GM18502 (cell line): ENCODE measurements at regions not wholly inside any gene's neighbourhood (a gene's known extent, or its start where the extent isn't known, plus 50 kb on each side); places are given as distances from the start of the nearest gene placed in this dataset.
"Not testable (repeated sequence)": the region's sequence is repeated elsewhere in the genome, so short reads cannot be mapped to it uniquely, and the experiment has no call there.

Experiments
- ATAC-seq: cut with Tn5 transposase; IDR thresholded peaks from one replicate; pipeline ENCODE4 v1.9.1; 2021; ENCODE audit warnings: mild to moderate bottlenecking; ENCODE audit not compliant: unreplicated experiment, poor library complexity

DNA sequence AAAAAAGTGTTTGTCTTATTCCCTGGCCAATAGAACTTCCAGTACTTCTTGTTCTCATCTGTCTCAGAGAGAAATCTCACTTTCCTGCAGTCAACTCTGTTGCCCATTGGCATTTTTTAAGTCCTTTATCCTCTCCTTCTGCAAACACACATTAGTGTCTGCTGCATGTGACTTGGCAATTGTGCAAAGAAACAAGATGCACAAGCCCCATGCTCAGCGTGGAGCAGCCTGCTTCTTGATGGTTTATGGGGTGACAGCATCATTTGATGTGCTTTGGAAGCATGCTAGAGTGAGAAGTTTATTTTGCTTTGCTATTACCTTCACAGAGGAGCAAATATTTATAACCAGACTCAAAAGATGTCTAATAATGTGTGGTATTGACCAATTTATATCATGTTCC is 238.2 kb downstream of the FAT3 start:
- no peak for ATAC-seq

DNA sequence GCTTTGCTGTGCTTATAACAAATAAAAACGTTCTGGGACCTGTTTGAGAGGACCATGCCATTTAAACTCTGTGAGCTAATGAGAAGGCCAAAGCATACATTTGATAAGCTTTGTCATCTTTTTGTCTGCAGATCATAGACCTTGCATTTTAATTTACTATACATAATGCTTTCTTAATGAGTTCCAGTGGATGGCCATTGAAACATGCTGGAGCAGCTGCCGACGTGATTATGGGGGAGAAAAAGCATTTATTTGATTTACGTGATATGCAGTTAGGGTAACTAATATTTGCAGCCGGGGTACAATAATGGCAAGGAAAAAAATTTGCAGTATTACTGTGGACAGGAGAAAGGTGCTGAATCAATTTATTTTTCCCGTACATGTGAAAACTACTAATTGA is 240.2 kb downstream of the FAT3 start:
- no peak for ATAC-seq

DNA sequence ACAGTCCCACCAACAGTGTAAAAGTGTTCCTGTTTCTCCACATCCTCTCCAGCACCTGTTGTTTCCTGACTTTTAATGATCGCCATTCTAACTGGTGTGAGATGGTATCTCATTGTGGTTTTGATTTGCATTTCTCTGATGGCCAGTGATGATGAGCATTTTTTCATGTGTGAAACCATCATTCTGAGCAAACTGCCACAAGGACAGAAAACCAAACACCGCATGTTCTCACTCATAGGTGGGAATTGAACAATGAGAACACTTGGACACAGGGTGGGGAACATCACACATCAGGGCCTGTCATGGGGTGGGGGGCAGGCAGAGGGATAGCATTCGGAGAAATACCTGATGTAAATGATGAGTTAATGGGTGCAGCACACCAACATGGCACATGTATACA is 240.8 kb downstream of the FAT3 start:
- not testable (repeated sequence) for ATAC-seq

DNA sequence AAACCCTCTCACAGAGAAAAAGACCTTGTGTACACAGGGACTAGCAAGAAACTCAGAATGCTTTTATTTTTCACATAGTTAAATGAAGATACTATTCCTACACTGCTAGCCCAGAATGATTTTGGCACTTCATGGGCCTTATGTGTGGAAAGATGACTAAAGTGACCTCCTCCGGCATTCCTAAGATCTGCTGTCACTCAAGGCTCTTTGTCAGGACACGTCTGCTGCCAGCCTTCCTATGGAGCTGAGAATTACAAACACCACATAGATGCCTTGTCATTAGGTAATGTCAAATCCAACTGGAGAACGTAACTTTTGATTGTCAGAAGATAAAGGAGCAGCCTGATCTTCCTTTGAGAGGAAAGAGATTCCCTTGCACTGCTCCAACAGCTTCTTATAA is 249.1 kb downstream of the FAT3 start:
- ATAC-seq: no peak

DNA sequence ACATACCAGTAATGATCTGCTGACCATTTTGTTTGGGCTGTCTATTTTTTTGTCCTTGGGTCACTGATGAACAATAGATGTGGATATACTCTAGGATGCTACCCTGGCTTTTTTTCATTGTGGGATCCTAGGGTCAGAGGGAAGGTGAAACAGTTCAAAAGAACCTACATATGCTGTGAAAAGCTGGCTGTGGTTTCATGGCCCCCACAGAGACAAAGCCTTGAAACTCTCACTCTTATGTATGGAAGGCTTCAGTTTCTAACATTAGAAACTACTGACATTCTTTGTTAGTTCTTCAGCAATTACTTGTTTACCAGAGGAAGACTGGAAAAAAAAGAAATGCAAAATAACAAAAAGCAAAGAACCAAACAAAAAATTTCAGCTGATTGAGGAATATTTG is 250.7 kb downstream of the FAT3 start:
- no peak for ATAC-seq

DNA sequence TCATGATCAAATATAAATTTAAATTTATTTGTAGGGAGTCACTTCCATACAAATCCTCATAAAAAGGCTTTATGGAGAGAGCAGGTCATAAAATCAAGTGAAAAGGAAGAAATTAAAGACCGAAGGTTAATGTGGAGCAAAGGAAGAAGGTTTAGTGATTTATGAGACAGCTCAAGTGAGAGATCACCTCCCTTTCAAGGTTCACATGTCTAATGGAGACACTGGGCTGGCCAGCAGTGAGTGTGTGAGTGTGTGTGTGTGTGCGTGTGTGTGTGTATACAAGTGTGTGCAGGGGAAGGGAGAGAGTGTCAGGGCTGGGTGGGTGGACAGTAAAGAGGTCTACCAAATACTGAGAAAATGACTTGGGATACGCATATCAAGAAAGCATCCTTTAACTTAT is 251.2 kb downstream of the FAT3 start:
- ATAC-seq: no peak

DNA sequence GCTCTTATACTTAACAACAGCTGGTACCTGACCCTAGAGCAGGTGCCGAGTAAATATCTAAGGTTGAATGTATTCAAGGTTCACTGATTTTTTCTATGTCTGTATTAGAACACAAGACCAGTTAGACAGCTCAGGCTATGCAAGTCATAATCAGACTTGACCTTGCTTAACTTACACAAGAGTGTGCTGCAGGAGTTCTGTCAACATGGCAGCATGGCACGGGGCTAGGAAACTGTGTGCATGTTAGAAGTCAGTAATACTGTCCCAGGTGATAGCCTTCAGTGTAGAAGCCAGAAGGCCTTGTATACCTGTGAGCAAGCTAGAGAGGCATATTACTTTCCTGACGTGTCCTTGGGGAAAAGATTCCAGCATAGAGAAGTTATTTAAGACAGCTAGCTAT is 253.1 kb downstream of the FAT3 start:
- no peak for ATAC-seq

DNA sequence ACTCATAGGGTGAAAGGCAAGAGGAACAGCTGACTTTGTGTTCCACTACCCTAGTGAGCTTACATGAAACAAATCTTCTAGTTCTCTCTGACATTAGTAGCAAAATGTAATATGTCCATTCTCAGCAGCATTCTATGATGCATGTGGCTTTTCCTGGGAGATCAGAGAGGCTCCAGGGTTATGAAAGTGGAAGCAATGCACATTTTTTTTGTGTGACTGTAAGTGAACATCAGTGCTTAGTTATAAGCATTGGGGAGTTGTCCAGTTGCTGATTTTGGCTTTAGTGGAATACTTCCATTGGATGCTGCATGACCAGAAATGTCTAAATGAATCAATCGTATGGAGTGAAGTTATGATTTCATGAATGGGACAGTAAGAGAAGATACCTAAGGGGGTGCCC is 255.9 kb downstream of the FAT3 start:
- ATAC-seq: no peak

DNA sequence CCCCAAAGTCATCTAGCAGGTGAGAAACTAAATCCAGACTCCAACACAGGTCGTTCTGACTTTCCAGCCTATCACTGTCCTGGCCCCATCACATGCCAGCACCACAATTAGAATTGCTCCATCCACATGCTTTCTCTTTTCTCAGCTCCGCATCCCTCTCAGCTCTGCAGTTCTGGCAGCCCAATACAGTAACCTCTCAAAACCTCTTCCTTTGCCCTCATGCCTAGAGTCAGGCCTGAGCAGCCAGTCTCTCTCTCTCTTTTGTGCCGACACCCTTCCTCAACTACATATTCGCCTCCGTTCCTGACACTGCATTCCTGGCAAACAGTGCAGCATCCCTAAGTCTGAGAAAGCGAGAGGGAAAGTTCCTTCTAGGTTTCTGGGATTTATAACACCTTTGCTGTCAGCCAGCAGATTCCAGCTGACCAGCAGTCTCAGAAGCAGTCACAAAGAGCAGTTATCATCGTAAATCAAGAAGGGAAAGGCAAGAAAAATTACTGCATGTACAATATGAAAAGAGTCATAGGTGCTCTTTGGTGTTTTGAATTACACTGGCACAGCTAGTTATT is 258.0 kb downstream of the FAT3 start:
- no peak for ATAC-seq

DNA sequence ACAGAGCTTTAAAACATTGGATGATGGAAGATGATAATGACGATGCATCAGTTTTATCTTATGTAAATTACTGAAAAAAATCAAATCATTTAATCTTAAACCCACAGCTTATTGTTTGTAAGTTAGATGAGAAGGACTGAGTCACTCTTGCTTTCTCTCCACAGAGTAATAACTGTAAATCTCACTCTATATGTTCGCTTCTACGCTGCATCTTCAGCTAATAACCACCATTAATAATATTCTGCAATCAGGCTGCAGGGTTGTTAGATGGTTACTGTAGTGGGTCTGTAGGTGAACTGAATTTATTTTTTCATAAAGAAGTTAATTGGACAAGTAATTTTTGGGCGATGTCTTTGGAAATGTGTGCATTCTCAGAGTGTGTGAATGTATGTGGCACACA is 260.0 kb downstream of the FAT3 start:
- no peak for ATAC-seq

DNA sequence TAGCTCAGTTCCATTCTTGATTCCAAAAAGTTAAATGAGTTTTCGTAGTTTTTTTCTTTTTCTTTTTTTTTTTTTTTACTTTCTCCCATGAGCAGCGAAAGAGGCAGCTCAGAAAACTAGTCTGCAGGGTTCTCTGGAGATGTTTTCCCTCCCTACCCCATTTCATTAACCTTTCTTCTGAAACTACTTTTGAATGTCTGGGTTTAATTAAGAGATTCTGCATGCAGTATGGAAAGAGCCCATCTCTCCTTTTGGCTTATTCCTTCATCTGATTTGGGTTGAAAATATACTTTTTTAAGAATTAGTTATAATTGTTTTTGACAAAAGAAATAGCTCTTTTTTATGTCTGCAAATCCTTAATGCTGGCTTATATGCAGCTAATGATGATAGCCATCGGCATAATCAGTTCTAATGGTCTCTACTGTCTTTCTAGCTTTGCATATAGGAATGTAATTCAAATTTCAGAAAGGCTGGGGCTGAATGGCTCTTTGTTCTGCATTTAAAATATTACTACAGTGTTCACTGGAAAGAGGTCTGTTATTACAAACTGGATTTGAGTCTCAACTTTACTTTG is 265.3 kb downstream of the FAT3 start:
- ATAC-seq: no peak

DNA sequence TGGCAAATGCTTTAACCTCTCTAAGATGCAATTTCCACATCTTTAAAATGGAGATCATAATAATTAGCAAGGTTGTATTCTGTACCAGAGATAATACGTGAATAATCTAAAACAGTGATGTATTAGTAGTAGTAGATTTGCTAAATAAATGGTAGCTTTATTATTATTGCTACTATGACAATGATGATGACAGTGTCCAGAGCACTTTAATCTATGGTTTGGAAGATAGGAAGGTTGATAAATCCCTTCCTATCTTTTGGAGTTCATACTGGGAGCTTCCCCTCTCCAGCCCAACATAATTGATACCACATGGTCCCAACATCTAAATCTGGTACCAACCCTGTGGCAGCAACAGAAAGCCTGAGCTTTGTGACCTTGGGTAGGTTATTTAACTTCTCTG is 267.8 kb downstream of the FAT3 start:
- no peak for ATAC-seq

DNA sequence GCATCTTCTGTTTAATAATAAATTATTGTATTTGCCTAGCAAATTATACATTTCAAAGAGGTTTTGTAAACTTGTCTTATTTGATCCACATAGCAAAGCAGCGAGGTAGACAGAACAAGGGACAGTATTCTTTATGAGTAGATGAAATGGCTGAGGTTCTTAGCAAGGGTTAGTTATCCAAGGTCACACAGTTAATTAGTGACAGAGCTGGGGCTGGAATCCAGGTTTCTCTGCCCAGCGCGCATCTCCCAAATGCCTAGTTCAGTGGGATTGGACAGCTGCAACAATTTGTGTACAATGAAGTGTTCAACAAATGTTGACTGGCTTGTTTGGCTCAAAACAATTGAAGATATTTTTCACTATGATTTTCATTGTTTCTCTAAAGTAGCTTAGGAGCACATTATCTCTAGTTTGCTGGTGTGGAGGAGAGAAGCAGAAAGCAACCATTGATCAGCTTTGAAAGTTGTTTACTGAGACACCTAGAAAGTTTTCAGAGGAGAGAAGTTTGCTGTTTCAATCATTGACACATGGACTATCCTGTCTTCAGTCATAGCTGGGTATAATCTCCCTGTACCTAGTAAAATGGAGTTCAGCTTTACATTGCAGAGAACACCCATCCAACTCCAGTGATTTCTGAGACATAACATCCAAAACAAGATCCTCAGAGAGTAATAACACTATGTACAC is 270.6 kb downstream of the FAT3 start:
- ATAC-seq: no peak

DNA sequence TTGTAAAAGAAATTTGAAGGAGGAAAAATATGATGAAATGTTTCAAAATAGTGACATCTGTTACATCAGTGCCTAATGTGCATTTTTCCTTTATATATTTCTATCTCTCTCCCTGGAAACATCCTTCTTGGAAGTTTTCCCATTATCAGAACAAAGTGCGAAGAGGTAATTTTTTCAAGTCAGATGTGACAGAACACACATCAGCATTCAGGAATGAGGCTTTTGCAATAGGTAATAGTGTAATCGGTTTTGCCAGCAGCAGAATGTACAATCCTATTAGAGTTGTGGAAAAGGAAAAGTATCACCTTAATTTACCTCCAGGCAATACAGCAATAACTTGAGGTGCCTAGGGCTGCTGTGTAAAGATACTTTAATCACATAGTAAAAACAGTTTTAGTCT is 275.8 kb downstream of the FAT3 start:
- ATAC-seq: no peak

DNA sequence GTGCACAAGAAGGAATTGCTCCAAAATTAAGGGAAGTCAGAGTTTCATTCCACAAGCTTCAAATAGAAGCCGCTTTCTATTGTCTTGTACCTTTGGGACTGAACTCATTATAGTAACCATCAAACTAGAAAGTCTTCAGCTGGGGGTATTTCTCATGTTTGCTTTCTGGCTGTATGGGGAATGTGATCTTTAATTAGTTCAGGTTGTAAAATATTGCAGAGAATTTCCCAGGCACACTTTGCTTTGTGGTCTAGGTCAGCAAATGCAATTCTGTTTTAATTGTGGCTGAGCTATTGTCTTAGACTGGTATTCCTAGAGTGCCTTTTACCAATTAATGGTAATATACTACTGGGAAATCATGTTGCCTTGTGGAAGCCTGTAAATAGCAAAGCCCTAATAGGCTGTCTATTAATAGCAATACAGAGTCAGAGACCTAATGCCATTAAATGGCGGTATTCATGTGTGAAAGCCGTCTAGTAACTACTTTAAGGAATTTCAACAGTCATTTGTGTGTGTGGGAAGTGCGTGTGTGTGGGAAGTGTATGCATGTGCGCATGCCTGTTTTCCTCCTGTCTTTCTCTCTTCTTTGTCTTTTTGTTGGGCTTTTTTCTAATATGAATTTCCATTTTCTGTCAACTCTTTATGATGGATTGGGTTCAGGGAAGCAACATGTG is 276.6 kb downstream of the FAT3 start:
- no peak for ATAC-seq

DNA sequence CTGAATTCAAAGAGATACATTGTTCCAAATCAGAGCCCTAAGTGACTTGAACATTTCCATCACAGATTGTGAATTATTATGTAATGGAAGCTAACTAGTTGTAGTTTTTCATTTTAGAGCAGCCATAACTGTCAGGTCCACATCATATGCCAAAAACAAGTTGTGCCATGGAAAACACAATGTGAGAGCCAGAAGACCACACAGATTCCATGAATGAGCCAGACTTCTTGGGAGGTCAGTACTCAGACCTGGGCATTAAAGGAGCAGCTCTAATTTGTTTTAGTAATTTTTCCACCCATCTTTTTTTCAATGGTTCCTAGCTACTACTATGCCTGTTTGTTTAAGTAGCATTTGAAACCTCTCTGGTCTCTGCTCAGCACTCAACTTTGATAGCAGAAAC is 279.4 kb downstream of the FAT3 start:
- no peak for ATAC-seq

DNA sequence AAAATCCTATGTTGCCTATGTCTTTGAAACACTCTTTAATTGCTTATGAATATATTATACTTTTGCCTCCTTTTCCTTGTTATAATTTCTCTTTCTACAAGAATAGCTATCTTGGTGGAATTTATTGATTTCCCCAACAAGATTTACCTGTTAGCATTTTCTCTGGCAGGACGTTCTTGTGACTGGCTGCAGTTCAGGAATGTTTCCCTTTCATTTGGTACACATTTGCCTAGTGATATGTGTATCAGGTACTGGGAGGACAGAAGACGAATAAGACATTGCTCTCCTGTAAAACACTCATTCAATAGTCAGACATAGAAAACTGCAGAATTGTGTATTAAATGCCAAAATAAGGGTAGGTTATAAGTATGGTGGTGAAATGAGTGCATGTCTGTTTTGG is 279.9 kb downstream of the FAT3 start:
- ATAC-seq: no peak

DNA sequence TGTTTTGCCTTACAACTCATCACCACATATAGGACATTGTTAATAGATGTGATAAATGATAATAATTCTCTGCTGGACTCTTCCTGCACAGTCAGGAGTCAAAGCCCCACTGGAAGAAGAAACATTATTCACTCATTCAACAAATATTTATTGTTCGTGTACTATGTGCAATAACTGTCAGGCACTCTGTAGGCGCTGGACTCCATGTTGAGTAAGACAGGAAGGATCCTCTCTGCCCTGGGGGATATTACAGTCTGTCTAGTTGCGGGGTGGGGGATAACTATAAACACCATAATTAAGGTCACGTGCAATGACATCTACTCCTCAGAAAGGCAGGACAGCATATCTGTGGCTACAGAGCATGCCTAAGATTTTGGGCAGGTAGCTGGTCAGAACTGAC is 281.1 kb downstream of the FAT3 start:
- no peak for ATAC-seq

DNA sequence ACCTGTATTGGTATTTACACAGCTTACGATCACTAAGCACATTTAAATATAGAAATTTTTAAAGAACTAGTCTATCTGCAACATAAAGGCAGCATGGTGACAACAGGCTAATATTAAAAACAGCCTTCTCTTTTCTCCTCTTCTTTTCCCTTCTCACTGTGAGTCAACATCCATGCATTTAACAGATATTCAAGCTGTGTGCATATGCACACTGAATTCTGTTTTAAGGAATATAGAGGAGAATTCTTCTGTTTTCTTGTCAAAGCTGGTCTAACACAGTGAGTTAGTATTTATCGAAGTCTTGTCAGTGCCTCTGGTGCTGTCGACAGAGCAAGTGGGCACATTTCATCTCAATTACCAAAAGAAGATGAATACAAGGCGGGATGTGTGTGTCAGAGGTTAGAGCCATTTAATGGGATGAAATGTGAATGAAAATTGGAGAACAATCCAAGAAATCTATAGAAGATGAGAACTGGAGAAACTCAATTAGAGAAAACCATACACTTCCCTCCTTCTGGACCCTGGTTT is 282.3 kb downstream of the FAT3 start:
- ATAC-seq: no peak

DNA sequence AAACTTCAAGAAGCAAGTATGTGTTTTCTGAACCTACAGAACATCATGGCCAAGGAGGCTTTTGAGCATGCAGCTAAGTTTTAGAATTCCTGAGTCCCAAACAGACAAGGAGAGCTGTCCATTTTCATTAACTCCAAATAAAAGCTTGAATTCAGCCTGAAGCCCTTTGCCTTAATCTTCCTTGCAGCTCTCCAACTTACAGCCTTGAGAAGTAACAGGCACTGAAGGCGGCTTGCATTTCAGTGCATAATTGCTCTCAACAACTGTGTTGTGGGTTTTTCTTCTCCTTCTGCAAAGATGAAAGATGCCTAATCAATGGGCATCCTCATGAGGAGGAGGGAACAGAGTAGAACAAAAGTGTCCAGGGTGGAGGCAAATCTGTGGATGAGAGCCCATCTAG is 286.0 kb downstream of the FAT3 start:
- ATAC-seq: no peak

DNA sequence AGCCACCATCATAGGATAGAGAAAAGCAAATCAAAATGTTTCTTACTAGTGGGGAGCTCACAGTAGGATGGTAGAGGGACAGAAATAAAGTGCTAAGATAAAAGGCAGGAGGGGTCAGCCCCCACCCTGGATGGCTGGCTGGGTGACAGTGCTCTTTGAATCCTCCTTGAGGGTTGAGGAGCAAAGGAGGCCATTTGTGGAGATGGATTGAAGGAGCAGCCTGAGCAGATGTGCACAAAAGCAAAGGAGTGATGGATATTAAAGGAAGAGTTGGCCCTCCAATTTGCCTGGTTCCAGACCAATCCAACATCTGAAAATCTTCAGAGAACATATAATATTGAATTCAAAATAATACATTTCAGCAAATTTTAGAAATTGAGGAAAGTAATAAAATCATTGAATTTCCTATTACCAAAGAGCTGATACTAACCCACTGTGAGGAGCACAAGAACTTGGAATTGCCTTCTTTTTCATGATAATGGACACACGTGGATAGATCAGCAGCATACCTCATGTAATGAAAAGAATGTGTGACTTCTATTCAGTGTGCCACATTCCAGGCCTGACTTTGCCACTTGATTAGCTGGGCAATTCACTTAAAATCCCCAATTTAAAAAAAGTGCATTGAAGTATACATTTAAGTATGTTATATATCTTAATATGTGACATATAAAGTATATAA is 287.0 kb downstream of the FAT3 start:
- ATAC-seq: no peak
